NCI-H1417 treated with DMSO at 0.1 percent for 48 hours (cell line): ENCODE measurements at regions not wholly inside any gene's neighbourhood (a gene's known extent, or its start where the extent isn't known, plus 50 kb on each side); places are given as distances from the start of the nearest gene placed in this dataset.

Experiments
- DNase-seq: peaks from one replicate; lab custom pipeline; 2025; lab: John Stamatoyannopoulos, UW

DNA sequence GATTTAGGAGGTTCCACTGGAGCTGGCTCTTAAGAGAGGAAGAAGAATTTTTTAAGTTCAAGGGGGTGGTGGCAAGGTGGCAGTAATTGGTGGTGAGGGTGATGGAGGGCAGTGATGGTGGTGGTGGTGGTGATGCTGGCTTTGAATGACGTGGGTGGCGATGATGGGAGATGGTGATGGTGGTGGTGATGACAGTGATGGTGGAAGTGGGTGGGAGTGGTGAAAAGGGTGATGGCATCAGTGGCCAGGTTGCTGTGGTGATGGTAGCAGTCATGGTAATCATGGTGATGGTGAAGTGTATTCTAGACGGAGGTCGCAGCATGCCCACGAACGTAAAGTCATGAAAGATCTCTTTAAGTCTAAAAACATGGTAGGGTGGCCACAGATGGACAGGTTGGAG, 197.3 kb downstream of the PTEN start:
- no peak for DNase-seq

GRCh38 chr10:88062385-88062784, 199.0 kb downstream of the PTEN start:
- no peak for DNase-seq

DNA sequence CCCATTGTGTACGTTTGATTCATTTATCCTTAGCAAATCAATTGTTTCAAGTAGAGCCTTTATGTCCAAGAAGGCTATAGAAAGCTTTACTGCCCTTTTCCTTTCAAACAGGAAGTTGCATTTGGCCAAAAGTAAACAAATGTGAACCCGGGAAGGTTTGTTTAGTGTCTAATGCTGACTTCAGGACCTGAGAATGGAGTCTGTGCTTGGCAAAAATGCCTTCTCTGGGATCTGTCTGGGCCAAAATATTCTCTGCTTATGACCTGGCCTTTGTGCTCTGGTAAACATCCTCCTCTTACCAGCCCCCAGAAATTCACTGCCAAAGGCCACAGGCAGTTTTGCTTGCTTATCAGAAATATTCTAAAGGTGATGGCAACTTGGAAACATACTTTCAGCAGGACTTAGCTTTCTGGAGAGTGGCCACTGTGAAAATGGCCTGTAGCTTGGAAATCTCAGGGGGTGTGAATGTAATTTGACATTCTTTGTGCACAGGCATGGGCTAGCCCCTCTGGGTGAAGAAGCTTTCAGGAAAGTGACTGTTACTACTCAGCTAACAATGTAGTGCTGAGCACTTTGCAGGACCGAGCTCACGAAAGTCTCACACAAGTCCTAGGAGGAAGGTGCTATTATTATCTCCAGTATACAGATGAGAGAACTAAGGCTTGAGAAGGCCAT, 199.5 kb downstream of the PTEN start:
- no peak for DNase-seq

GRCh38 chr10:88063861-88064557, 200.6 kb downstream of the PTEN start:
- no peak for DNase-seq

DNA sequence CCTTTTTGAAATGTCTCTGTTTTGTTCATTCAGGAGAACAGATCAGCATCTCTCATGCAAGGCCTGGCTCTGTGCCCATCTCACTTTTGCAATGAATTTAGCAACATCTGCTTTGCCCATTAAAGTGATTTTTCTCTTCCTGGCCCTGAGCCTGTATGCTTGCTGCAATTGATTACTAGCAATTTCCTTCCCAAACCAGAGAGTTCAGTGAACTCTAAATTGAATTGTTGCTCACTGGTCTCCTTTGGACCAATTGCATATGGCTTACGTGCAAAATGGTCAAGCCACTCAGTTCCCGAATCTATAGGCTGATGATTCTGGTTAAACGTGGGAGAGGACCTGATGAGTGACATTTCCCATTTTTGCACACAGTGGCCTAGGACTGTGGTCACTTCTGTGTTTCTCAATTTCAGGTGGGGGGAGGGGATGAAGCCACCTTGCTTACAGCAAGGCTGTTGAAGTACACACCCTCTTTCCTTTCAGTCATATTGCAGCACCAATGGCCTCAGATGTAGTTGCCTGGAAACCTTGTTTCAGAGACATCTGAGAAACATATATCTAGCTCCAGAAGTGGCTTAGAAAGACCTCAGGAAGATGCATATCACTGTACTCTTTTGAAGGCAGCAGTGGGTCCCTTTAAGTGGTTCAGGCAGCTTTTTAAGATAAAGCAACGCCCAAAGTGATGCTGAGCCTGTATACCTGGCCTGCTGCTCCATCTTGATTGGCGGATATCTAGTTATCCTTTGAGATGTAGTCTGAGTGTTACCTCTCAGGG, 201.4 kb downstream of the PTEN start:
- DNase-seq = no peak

DNA sequence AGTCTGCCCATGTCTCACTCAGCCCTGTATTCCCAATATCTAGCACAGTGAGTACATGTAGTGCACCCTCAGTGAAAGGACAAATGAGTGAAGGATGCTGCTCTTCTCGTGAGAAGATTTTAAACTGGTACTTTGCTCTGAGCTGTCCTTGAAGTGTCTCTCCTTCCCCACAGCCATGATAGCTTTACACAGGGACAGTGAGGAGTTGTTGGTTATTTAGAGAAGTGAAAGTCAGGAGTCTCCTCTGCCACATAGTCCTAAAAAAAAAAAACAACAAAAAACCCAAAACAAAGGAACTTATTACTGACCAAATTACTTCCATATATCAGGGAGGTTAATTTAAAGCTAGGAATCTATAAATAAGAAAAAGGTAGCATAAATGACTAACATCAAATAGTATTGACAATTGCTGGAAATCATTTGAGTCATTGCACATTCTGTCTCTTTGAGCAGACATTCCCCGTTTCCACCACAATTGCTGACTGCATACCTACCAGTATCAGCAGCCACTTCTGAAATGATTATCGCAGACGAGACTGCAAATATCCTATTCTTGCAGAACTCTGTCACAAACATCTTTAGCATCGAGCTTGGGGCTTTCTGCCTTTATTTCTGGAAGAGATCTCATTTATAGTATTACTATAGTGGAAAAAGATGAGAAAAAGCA, 202.1 kb downstream of the PTEN start:
- DNase-seq = no peak

DNA sequence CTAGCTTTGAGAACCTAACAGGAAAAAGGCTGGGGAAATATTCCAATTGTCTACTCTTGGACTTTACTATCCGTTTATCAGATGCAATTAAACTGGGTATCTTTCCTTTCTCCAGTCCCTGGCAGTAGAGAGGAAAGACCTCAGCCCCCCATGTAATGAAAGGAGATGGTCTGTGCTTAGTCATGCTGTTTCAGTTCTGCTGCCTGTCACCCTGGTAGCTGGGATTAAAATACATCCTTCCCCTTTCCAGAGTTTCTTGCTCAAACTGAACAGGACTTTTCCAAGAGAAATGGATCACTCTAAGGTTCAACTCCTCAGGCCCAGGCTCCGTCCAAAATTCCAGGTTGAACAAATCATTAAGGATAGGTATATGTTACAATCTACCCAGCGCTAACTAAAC, 202.9 kb downstream of the PTEN start:
- no peak for DNase-seq

GRCh38 chr10:88066876-88067275, 203.5 kb downstream of the PTEN start:
- no peak for DNase-seq

GRCh38 chr10:88067737-88068136, 204.3 kb downstream of the PTEN start:
- DNase-seq = no peak

DNA sequence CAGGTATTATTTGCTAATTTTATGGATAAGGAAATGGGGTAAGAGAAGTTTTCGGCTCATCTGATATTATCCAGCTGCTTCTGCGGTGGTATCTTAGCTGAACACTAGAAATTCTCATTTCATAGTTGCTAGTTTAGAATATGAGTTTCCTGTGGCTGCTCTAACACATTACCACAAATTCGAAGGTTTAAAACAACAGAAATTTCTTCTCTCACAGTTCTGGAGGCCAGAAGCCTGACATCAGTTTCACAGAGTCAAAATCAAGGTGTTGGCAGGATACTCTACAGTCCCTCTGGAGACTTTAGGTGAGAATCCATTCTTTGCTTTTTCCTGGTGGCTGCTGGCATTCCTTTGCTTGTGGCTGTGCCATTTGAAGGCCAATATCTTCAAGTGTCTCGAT, 205.9 kb downstream of the PTEN start:
- no peak for DNase-seq

DNA sequence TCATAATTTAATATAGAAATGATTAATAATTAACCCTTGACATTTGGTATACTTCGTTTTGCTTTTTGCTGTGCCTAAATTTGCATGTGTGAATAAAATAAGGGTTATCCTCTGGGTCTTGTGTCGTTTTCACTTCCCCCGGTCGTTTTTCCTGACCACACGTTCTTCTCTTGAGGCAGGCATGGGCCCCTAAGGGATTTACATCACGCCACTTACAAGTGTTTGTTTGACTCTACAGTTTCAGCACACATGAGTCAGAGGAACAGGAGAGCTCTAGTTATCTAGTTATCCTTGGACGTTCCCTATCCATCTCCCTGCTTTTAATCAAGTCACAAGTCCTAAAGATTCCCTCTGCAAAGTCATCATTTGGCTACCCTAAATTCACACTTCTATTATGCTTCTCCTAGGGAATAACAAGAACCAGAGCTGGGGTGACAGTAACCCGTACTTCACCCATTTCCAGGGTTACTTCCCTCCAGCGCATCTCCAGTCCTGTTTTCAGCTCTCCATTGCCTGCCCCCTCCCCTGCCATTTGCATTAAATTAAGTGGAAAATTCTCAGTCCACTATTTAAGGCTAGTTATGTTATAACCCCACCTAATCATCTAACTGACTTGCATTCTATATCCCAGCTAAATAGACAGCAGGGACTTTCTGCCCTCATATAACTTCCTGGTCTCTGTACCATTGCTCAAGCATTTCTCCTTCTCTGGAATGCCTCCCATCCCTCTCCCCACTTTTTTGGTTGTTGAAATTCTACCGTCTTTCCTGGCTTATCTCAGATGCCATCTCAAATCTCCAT, 206.9 kb downstream of the PTEN start:
- DNase-seq = no peak

GRCh38 chr10:88071879-88072278, 208.5 kb downstream of the PTEN start:
- DNase-seq = no peak

- no peak for DNase-seq
Measured at GRCh38 chr10:88073682-88074081, 210.3 kb downstream of the PTEN start.

GRCh38 chr10:88074971-88075370, 211.5 kb downstream of the PTEN start:
- DNase-seq = no peak

DNA sequence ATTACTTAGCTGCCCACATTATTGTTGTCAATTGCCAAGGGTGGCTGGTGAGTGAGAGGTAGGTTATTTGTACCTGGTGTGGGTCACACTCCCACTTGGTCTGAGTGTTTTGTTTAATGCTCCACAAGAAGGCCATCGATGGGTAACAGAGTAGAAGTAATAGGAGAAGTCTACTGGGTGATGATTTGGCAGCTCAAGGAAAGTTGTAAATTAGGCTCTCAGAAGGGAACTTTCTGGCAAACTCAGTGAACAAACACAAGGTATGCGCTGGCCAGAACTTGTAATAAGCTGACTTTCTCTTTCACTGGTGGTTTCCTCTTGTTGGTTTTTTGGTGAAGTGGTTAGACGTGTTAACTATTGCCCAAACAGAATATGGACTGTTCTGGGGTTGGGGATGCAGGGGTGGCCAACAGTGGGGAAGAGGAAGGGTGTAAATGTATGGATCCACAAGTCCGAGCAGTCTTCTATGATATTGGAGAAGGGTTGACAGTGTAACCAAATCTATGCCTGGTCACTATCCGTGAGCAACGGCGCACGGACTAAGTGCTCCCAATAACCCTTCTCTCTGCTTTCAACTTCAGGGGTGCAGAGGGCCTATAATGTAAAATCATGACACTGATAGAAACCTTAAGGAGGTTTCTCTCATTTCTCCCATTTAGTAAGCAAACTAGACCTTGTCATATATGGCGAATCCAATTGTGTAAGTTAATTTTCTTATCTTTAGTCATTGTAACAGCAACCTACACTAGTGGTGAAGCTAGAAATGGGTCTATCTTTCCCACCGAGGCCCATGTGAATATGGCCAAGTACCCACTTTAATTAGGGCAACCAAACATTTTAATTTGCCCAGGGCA, 212.8 kb downstream of the PTEN start:
- DNase-seq = no peak

- no peak for DNase-seq
Measured at GRCh38 chr10:88077977-88078376, 214.6 kb downstream of the PTEN start.

DNA sequence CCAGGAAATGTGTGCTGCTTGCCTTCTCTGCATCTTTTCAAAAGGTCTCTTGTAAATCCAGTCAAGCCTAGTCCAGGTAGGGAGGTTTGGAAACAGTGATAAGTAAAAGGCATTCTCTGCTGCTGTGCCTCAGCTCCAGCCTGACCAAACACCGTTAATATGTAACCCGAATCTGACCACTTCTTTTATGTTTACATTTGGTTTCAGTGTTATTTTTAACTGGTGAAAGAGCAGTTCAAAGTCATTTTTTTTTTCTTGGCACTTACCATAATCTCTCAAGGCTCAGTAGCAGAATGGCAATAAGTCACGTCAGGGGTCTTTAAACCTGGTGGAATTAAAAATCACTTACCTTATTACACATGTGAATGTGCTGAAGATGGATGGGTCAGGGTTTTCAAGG, 216.8 kb downstream of the PTEN start:
- DNase-seq = no peak

DNA sequence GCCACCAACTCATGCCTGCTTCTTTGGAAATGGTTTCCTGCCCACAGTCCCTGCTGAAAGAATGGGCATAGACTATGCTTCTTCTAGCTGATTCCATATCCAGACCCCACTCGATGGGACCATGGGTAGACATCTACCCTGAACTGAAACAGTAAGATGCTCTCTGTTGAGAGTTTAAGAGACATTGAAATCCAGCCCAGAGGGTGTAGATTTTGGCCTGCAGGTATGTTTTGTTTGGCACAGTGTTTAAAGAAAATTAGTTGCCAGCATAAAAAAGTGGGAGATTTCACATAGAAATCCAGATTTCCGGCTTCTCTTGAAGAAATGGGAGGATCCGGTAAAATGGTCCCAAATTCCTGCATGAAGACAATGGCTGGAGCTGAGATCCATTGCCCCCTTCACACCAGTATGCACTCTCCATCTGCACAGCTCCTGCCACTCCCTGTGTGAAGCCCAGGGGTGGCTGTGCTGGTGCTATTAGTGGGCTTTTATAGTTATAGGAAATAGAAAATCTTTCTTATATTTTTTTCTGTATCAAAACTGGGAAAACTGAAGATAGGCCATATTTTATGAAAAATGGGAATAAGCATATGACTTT, 218.1 kb downstream of the PTEN start:
- DNase-seq = no peak

- no peak for DNase-seq
Measured at GRCh38 chr10:88082391-88082790, 219.0 kb downstream of the PTEN start.

- no peak for DNase-seq
Measured at GRCh38 chr10:88082806-88083596, 219.6 kb downstream of the PTEN start.
